ENCODE measurements at regions not wholly inside any gene's neighbourhood (a gene's known extent, or its start where the extent isn't known, plus 50 kb on each side); places are given as distances from the start of the nearest gene placed in this dataset.

- TF ChIP-seq PREB (CRISPR knock-in tag; IDR thresholded peaks at IDR 0.05; ENCODE audit: borderline replicate concordance) (no peak), MYBL2 (CRISPR knock-in tag; IDR thresholded peaks at IDR 0.05) (no peak), TP53 (CRISPR knock-in tag; IDR thresholded peaks at IDR 0.05) (no peak), ZNF219 (CRISPR knock-in tag; IDR thresholded peaks at IDR 0.05; ENCODE audit: borderline replicate concordance) (no peak), ATF3 (CRISPR knock-in tag; conservative IDR thresholded peaks at IDR 0.05) (no peak), NR1H2 (CRISPR knock-in tag; IDR thresholded peaks at IDR 0.05) (no peak), HMGA2 (CRISPR knock-in tag; IDR thresholded peaks at IDR 0.05) (no peak), EMX1 (CRISPR knock-in tag; IDR thresholded peaks at IDR 0.05) (no peak)
Measured at GRCh38 chr16:86706726-86707125, 128.4 kb downstream of the FOXL1 start (continued).

GRCh38 chr16:86707171-86707570, 128.8 kb downstream of the FOXL1 start:
- no peak for ATAC-seq
- Mint-ChIP-seq H3K27ac (no peak overlapping the region), H3K36me3 (no peaks in the 10 kb centered on the region), H3K4me1 (peaks cover 21% of the 10 kb centered on the region), H3K9me3 (peaks cover 12% of the 10 kb centered on the region), H3K27me3 (ENCODE audit: low read depth) (no peaks in the 10 kb centered on the region; the same call in 1 of the 2 replicates), H3K4me3 (no peak overlapping the region)
- CTCF ChIA-PET: interaction anchor here (0.6 kb wide), 1 partner anchor 346 kb away, joined by 3 read pairs; no protein-coding TSS in a partner anchor
- no peak for DNase-seq (ENCODE audit: low spot score)
- no peak for TF ChIP-seq TCF7 (CRISPR knock-in tag; IDR thresholded peaks at IDR 0.05; ENCODE audit: low read depth)
- TF ChIP-seq ZNF425 (CRISPR knock-in tag; conservative IDR thresholded peaks at IDR 0.05): no peak
- TF ChIP-seq CDX4 (CRISPR knock-in tag; IDR thresholded peaks at IDR 0.05; ENCODE audit: borderline replicate concordance): no peak
- no peak for TF ChIP-seq HMGA2 (CRISPR knock-in tag; IDR thresholded peaks at IDR 0.05)
- TF ChIP-seq SMAD4 (CRISPR knock-in tag; IDR thresholded peaks at IDR 0.05): no peak
- no peak for TF ChIP-seq NR1H2 (CRISPR knock-in tag; IDR thresholded peaks at IDR 0.05)
- TF ChIP-seq FOXK1 (CRISPR knock-in tag; IDR thresholded peaks at IDR 0.05): no peak
- no peak for TF ChIP-seq ZNF281 (CRISPR knock-in tag; IDR thresholded peaks at IDR 0.05)
- no peak for TF ChIP-seq TEAD1 (CRISPR knock-in tag; IDR thresholded peaks at IDR 0.05)
- no peak for TF ChIP-seq E2F5 (CRISPR knock-in tag; IDR thresholded peaks at IDR 0.05)
- TF ChIP-seq MYBL2 (CRISPR knock-in tag; IDR thresholded peaks at IDR 0.05): no peak
- POLR2A ChIA-PET: no interaction called here

GRCh38 chr16:86707581-86707980, 129.2 kb downstream of the FOXL1 start:
- POLR2A ChIA-PET: no interaction called here
- TF ChIP-seq PRDM15 (CRISPR knock-in tag; IDR thresholded peaks at IDR 0.05) (no peak), MAX (CRISPR knock-in tag; IDR thresholded peaks at IDR 0.05) (no peak), CDX4 (CRISPR knock-in tag; IDR thresholded peaks at IDR 0.05; ENCODE audit: borderline replicate concordance) (no peak), NR1H2 (CRISPR knock-in tag; IDR thresholded peaks at IDR 0.05) (no peak), ERG (CRISPR knock-in tag; IDR thresholded peaks at IDR 0.05) (no peak)

More at GRCh38 chr16:86707581-86707980, 129.2 kb downstream of the FOXL1 start:
- DNase-seq (ENCODE audit: low spot score) (no peak), ATAC-seq (no peak)
- Mint-ChIP-seq H3K27ac (no peak overlapping the region), H3K4me1 (peaks cover 21% of the 10 kb centered on the region), H3K9me3 (peaks cover 12% of the 10 kb centered on the region), H3K27me3 (ENCODE audit: low read depth) (no peaks in the 10 kb centered on the region; the same call in 1 of the 2 replicates), H3K4me3 (no peak overlapping the region), H3K36me3 (no peaks in the 10 kb centered on the region)
- CTCF ChIA-PET: no interaction called here
